Upper lobe of left lung (tissue), 4 donors: ENCODE measurements at regions not wholly inside any gene's neighbourhood (a gene's known extent, or its start where the extent isn't known, plus 50 kb on each side); places are given as distances from the start of the nearest gene placed in this dataset.

Source experiments
- POLR2A ChIP-seq, 4 donors: fragments of 450-650 bp; IDR thresholded peaks; one replicate each; pipeline ENCODE4 v1.5.1; 2016 to 2017; ENCODE audit warnings: antibody characterized with exemption in 4 of 4, mild to moderate bottlenecking in 2 of 4
- POLR2AphosphoS5 ChIP-seq, 2 donors: sonication (generic); formaldehyde crosslinking; IDR thresholded peaks; one replicate each; pipeline ENCODE4 v1.5.1; 2017; ENCODE audit warnings: antibody characterized with exemption in 2 of 2
- TF ChIP-seq, protein P1 (sequence below), 6 experiments: fragments of 450-650 bp in 4 of 6; fragments of 200-600 bp in 2 of 6; sonication (generic) in 2 of 6; IDR thresholded peaks; one replicate each; pipeline ENCODE4 v1.5.1; 2016 to 2019; ENCODE audit warnings: antibody characterized with exemption in 6 of 6

DNA sequence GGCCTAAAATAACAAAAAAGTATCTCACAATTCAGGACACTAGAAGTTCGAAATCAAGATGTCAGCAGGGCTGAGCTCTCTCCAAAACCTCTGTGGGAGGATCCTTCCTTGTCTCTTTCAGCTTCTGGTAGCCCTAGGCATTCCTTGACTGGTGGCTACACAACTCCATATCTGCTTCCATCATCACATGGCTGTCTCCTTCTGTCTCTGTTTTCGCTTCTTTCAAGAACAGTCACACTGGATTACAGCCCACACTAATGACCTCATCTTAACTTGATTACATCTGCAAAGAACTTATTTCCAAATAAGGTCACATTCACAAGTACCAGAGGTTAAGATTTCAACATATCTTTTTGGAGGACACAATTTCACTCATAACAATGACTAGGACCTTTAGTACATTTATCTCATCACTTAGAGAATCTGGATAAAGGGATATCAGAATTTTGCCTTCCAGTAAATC, 275.2 kb downstream of the IRS1 start:
- TF ChIP-seq, protein P1, sequence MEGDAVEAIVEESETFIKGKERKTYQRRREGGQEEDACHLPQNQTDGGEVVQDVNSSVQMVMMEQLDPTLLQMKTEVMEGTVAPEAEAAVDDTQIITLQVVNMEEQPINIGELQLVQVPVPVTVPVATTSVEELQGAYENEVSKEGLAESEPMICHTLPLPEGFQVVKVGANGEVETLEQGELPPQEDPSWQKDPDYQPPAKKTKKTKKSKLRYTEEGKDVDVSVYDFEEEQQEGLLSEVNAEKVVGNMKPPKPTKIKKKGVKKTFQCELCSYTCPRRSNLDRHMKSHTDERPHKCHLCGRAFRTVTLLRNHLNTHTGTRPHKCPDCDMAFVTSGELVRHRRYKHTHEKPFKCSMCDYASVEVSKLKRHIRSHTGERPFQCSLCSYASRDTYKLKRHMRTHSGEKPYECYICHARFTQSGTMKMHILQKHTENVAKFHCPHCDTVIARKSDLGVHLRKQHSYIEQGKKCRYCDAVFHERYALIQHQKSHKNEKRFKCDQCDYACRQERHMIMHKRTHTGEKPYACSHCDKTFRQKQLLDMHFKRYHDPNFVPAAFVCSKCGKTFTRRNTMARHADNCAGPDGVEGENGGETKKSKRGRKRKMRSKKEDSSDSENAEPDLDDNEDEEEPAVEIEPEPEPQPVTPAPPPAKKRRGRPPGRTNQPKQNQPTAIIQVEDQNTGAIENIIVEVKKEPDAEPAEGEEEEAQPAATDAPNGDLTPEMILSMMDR (IDR thresholded peaks at IDR 0.05), result no peak
- no peak for TF ChIP-seq POLR2A (IDR thresholded peaks at IDR 0.05)
- no peak for TF ChIP-seq POLR2AphosphoS5 (IDR thresholded peaks at IDR 0.05)
